ENCODE measurements at regions not wholly inside any gene's neighbourhood (a gene's known extent, or its start where the extent isn't known, plus 50 kb on each side); places are given as distances from the start of the nearest gene placed in this dataset.
A peak's percentile ranks its signal among the peaks of the same experiment; 100 is the strongest.
"Not testable (repeated sequence)": the region's sequence is repeated elsewhere in the genome, so short reads cannot be mapped to it uniquely, and the experiment has no call there.

- intact Hi-C loops (cut with micrococcal nuclease; ENCODE audit: unreplicated experiment), result no loop called here
These were observed 171.2 kb downstream of the REEP3 start for GRCh38 chr10:63692220-63692896.

GRCh38 chr10:63693021-63693420 is 171.8 kb downstream of the REEP3 start:
- CTCF ChIA-PET; H3K4me3 Mint-ChIP-seq (ENCODE audit: low read depth, unreplicated experiment); DNase-seq; intact Hi-C loops (cut with micrococcal nuclease; ENCODE audit: unreplicated experiment); BruUV-seq (replicated peaks); H3K9me3 Mint-ChIP-seq (ENCODE audit: low read depth, unreplicated experiment); H3K27me3 Mint-ChIP-seq (ENCODE audit: unreplicated experiment); H3K27ac Mint-ChIP-seq (ENCODE audit: unreplicated experiment); H3K36me3 Mint-ChIP-seq (ENCODE audit: insufficient read depth, unreplicated experiment): not testable (repeated sequence)
- peaks cover 18% of the 10 kb centered on the region for H3K4me1 Mint-ChIP-seq (ENCODE audit: low read depth, unreplicated experiment)

More at GRCh38 chr10:63692220-63692896, 171.2 kb downstream of the REEP3 start:
- CTCF ChIA-PET, result interaction anchor here (0.5 kb wide), 1 partner anchor 445 kb away, joined by 4 read pairs; no protein-coding TSS in a partner anchor
- H3K27me3 Mint-ChIP-seq (ENCODE audit: unreplicated experiment), result no peaks in the 10 kb centered on the region
- H3K36me3 Mint-ChIP-seq (ENCODE audit: insufficient read depth, unreplicated experiment), result no peaks in the 10 kb centered on the region
- H3K4me3 Mint-ChIP-seq (ENCODE audit: low read depth, unreplicated experiment), result no peak overlapping the region
- peaks cover 11% of the 10 kb centered on the region for H3K4me1 Mint-ChIP-seq (ENCODE audit: low read depth, unreplicated experiment)
- DNase-seq, result no peak
- no peak for TF ChIP-seq CTCF (IDR thresholded peaks at IDR 0.05; ENCODE audit: unreplicated experiment)
- no peaks in the 10 kb centered on the region for H3K9me3 Mint-ChIP-seq (ENCODE audit: low read depth, unreplicated experiment)
- no TSS peak for BruUV-seq (replicated peaks)
- H3K27ac Mint-ChIP-seq (ENCODE audit: unreplicated experiment), result no peak overlapping the region

GRCh38 chr10:63696205-63696604 is 175.0 kb downstream of the REEP3 start:
- Mint-ChIP-seq H3K27ac (ENCODE audit: unreplicated experiment) (no peak overlapping the region), H3K9me3 (ENCODE audit: low read depth, unreplicated experiment) (no peaks in the 10 kb centered on the region), H3K36me3 (ENCODE audit: insufficient read depth, unreplicated experiment) (no peaks in the 10 kb centered on the region), H3K27me3 (ENCODE audit: unreplicated experiment) (no peaks in the 10 kb centered on the region), H3K4me3 (ENCODE audit: low read depth, unreplicated experiment) (no peak overlapping the region), H3K4me1 (ENCODE audit: low read depth, unreplicated experiment) (peaks cover 48% of the 10 kb centered on the region)
- CTCF ChIA-PET, result no interaction called here
- TF ChIP-seq CTCF (IDR thresholded peaks at IDR 0.05; ENCODE audit: unreplicated experiment), result no peak
- no peak for DNase-seq
- no TSS peak for BruUV-seq (replicated peaks)
- intact Hi-C loops (cut with micrococcal nuclease; ENCODE audit: unreplicated experiment), result no loop called here

- Mint-ChIP-seq H3K4me3 (ENCODE audit: low read depth, unreplicated experiment) (no peak overlapping the region), H3K4me1 (ENCODE audit: low read depth, unreplicated experiment) (peaks cover 64% of the 10 kb centered on the region), H3K27me3 (ENCODE audit: unreplicated experiment) (no peaks in the 10 kb centered on the region), H3K9me3 (ENCODE audit: low read depth, unreplicated experiment) (no peaks in the 10 kb centered on the region), H3K27ac (ENCODE audit: unreplicated experiment) (no peak overlapping the region), H3K36me3 (ENCODE audit: insufficient read depth, unreplicated experiment) (no peaks in the 10 kb centered on the region)
- DNase-seq, result no peak
- no TSS peak for BruUV-seq (replicated peaks)
- TF ChIP-seq CTCF (IDR thresholded peaks at IDR 0.05; ENCODE audit: unreplicated experiment), result no peak
- CTCF ChIA-PET, result no interaction called here
- intact Hi-C loops (cut with micrococcal nuclease; ENCODE audit: unreplicated experiment), result no loop called here
These were observed 177.0 kb downstream of the REEP3 start for GRCh38 chr10:63697956-63698786.

- H3K27ac Mint-ChIP-seq (ENCODE audit: unreplicated experiment), result peak overlapping the region; percentile 84
- no peak overlapping the region for H3K4me3 Mint-ChIP-seq (ENCODE audit: low read depth, unreplicated experiment)
- no peak for TF ChIP-seq CTCF (IDR thresholded peaks at IDR 0.05; ENCODE audit: unreplicated experiment)
- CTCF ChIA-PET, result no interaction called here
- H3K27me3 Mint-ChIP-seq (ENCODE audit: unreplicated experiment), result no peaks in the 10 kb centered on the region
- H3K36me3 Mint-ChIP-seq (ENCODE audit: insufficient read depth, unreplicated experiment), result no peaks in the 10 kb centered on the region
- peaks cover 70% of the 10 kb centered on the region for H3K4me1 Mint-ChIP-seq (ENCODE audit: low read depth, unreplicated experiment)
- no TSS peak for BruUV-seq (replicated peaks)
- intact Hi-C loops (cut with micrococcal nuclease; ENCODE audit: unreplicated experiment), result no loop called here
- H3K9me3 Mint-ChIP-seq (ENCODE audit: low read depth, unreplicated experiment), result peaks cover 2% of the 10 kb centered on the region
- DNase-seq, result no peak
These were observed 177.6 kb downstream of the REEP3 start for GRCh38 chr10:63698787-63699150.
